SK-N-SH (cell line): ENCODE measurements at regions not wholly inside any gene's neighbourhood (a gene's known extent, or its start where the extent isn't known, plus 50 kb on each side); places are given as distances from the start of the nearest gene placed in this dataset.

Experiments
- CTCF ChIA-PET: fragments of 300-600, 350-600 bp; formaldehyde crosslinking; extraction: SDS; loops from one replicate; lab custom pipeline; 2021; lab: Yijun Ruan, JAX
- POLR2A ChIA-PET: fragments of 350-600 bp; sonication (Branson Sonifier 250); formaldehyde crosslinking; extraction: SDS; loops from one replicate; lab custom pipeline; 2020; ENCODE audit warnings: antibody characterized with exemption, inconsistent platforms; lab: Yijun Ruan, JAX
- DNase-seq: peaks from one replicate; pipeline ENCODE4 v3.0.0; 2012
- H2AFZ ChIP-seq: fragments of 200-600 bp; sonication (generic); 2 replicates; pipeline ENCODE4 v1.8.1; 2016; ENCODE audit warnings: antibody characterized with exemption, mild to moderate bottlenecking, low read depth
- H3F3A ChIP-seq: fragments of 200-600 bp; sonication (generic); replicated peaks from 2 replicates; pipeline ENCODE3; 2016; ENCODE audit warnings: antibody characterized with exemption, mild to moderate bottlenecking; ENCODE audit not compliant: insufficient read depth
- H3K27ac ChIP-seq, 2 experiments: fragments of 200-500 bp in 1 of 2; fragments of 200-600 bp in 1 of 2; sonication (Bioruptor generic) in 1 of 2; sonication (generic), shearing (Covaris generic) in 1 of 2; 2 replicates each; pipeline versions ENCODE4 v1.5.1 to v1.6.1; 2014 to 2016; ENCODE audit warnings: low read depth in 2 of 2, inconsistent platforms in 1 of 2, low read length in 1 of 2, mild to moderate bottlenecking in 1 of 2, mixed read lengths in 1 of 2
- H3K27me3 ChIP-seq: fragments of 200-600 bp; sonication (generic), shearing (Covaris generic); 2 replicates; pipeline ENCODE4 v1.6.1; 2016; ENCODE audit warnings: mixed run types; ENCODE audit not compliant: insufficient read depth
- H3K36me3 ChIP-seq, 2 experiments: fragments of 200-500 bp in 1 of 2; fragments of 200-600 bp in 1 of 2; sonication (Bioruptor generic) in 1 of 2; sonication (generic) in 1 of 2; replicated peaks in 1 of 2; 2 replicates each; pipeline versions ENCODE3 to v1.5.1; 2014 to 2016; ENCODE audit warnings: low read length in 1 of 2, mild to moderate bottlenecking in 1 of 2; ENCODE audit not compliant: insufficient read depth in 2 of 2, control insufficient read depth in 1 of 2
- H3K4me1 ChIP-seq, 2 experiments: fragments of 200-500 bp in 1 of 2; fragments of 200-600 bp in 1 of 2; sonication (Bioruptor generic) in 1 of 2; sonication (generic), shearing (Covaris generic) in 1 of 2; 2 replicates each; pipeline versions ENCODE4 v1.5.1 to v1.6.1; 2014 to 2016; ENCODE audit warnings: low read depth in 1 of 2, low read length in 1 of 2, mixed run types in 1 of 2; ENCODE audit not compliant: insufficient read depth in 2 of 2, control insufficient read depth in 1 of 2
- H3K4me2 ChIP-seq: fragments of 200-600 bp; sonication (generic), shearing (Covaris generic); 2 replicates; pipeline ENCODE4 v1.6.1; 2017; ENCODE audit warnings: mixed run types
- H3K4me3 ChIP-seq, 2 experiments: fragments of 200-500 bp in 1 of 2; fragments of 200-600 bp in 1 of 2; sonication (Bioruptor generic) in 1 of 2; sonication (generic), shearing (Covaris generic) in 1 of 2; 2 replicates each; pipeline versions ENCODE4 v1.5.1 to v1.8.1; 2014 to 2016; ENCODE audit warnings: low read depth in 2 of 2, inconsistent platforms in 1 of 2, low read length in 1 of 2, mild to moderate bottlenecking in 1 of 2, mixed read lengths in 1 of 2, moderate library complexity in 1 of 2
- H3K79me2 ChIP-seq: fragments of 200-600 bp; sonication (generic); 2 replicates; pipeline ENCODE4 v1.8.1; 2017; ENCODE audit warnings: mild to moderate bottlenecking; ENCODE audit not compliant: insufficient read depth
- H3K9ac ChIP-seq: fragments of 200-600 bp; sonication (generic); 2 replicates; pipeline ENCODE4 v1.6.1; 2017; ENCODE audit warnings: mixed run types
- H3K9me2 ChIP-seq: fragments of 200-600 bp; sonication (generic); 2 replicates; pipeline ENCODE4 v1.6.1; 2017; ENCODE audit warnings: mixed run types
- H3K9me3 ChIP-seq: fragments of 200-600 bp; sonication (generic); 2 replicates; pipeline ENCODE4 v1.6.1; 2017; ENCODE audit warnings: mixed run types, mild to moderate bottlenecking, moderate library complexity
- H4K20me1 ChIP-seq: fragments of 200-600 bp; sonication (generic); 2 replicates; pipeline ENCODE4 v1.6.1; 2017; ENCODE audit warnings: mild to moderate bottlenecking, mixed run types; ENCODE audit not compliant: insufficient read depth
- CHD2 ChIP-seq: fragments of 150-350 bp; IDR thresholded peaks from 2 replicates; pipeline ENCODE4 v1.6.1; 2018; ENCODE audit warnings: low read length; ENCODE audit not compliant: partially characterized antibody
- ELF1 ChIP-seq: IDR thresholded peaks from 2 replicates; pipeline ENCODE4 v1.4.0; 2012
- FOSL2 ChIP-seq: IDR thresholded peaks from 2 replicates; pipeline ENCODE4 v1.4.0; 2012; ENCODE audit warnings: low read depth, mild to moderate bottlenecking, moderate library complexity, borderline replicate concordance
- FOXJ3 ChIP-seq: sonication (generic); formaldehyde crosslinking; IDR thresholded peaks from 2 replicates; pipeline ENCODE4 v1.5.1; 2020; ENCODE audit warnings: mild to moderate bottlenecking, missing genetic modification reagents
- FOXM1 ChIP-seq: IDR thresholded peaks from 2 replicates; pipeline ENCODE4 v1.4.0; 2012; ENCODE audit warnings: low read depth, mild to moderate bottlenecking
- GABPA ChIP-seq: IDR thresholded peaks from 2 replicates; pipeline ENCODE4 v1.4.0; 2012; ENCODE audit warnings: low read depth, mild to moderate bottlenecking
- IRF3 ChIP-seq: fragments of 150-350 bp; IDR thresholded peaks from 2 replicates; pipeline ENCODE4 v1.6.1; 2016; ENCODE audit warnings: mild to moderate bottlenecking, low read depth, low read length
- JUND ChIP-seq: IDR thresholded peaks from 2 replicates; pipeline ENCODE4 v1.4.0; 2012
- MAX ChIP-seq: IDR thresholded peaks from 2 replicates; pipeline ENCODE4 v1.4.0; 2012; ENCODE audit warnings: low read depth
- NFIC ChIP-seq: IDR thresholded peaks from 2 replicates; pipeline ENCODE4 v1.4.0; 2012; ENCODE audit warnings: borderline replicate concordance
- PBX3 ChIP-seq: IDR thresholded peaks from 2 replicates; pipeline ENCODE4; 2012
- POLR2AphosphoS5 ChIP-seq: IDR thresholded peaks from 2 replicates; pipeline ENCODE4 v1.6.1; 2012; ENCODE audit warnings: low read depth, low read length
- TEAD4 ChIP-seq: IDR thresholded peaks from 2 replicates; pipeline ENCODE4 v1.4.0; 2012; ENCODE audit warnings: mild to moderate bottlenecking, borderline replicate concordance; ENCODE audit not compliant: insufficient read depth
- ZBTB33 ChIP-seq: IDR thresholded peaks from 2 replicates; pipeline ENCODE4 v1.4.0; 2012; ENCODE audit warnings: low read depth, borderline replicate concordance
- WGBS: methylation state at CpG from one replicate; pipeline ENCODE4 v1.1.6; 2017; ENCODE audit warnings: low lambda C conversion rate; 5-methylcytosine and 5-hydroxymethylcytosine counted together

- POLR2A ChIA-PET, result no interaction called here
Observed at GRCh38 chr5:39757131-39757530, 332.4 kb upstream of the DAB2 start.

More at GRCh38 chr5:39757131-39757530, 332.4 kb upstream of the DAB2 start:
- H3K27me3 ChIP-seq, result no peaks in the 10 kb centered on the region
- no peak overlapping the region for H3K4me3 ChIP-seq
- H2AFZ ChIP-seq, result no peak overlapping the region
- DNase-seq, result no peak
- peaks cover 0 to 6% of the 10 kb centered on the region in 2 experiments; a peak in 1 of 4 replicates for H3K4me1 ChIP-seq
- no peaks in the 10 kb centered on the region for H3K36me3 ChIP-seq
- H3K27ac ChIP-seq, result no peak overlapping the region
- peaks cover 9% of the 10 kb centered on the region for H3F3A ChIP-seq
- no peak overlapping the region for H3K4me2 ChIP-seq
- H3K79me2 ChIP-seq, result no peaks in the 10 kb centered on the region
- H4K20me1 ChIP-seq, result no peaks in the 10 kb centered on the region
- H3K9me3 ChIP-seq, result no peaks in the 10 kb centered on the region
- no peak overlapping the region for H3K9ac ChIP-seq
- no peaks in the 10 kb centered on the region for H3K9me2 ChIP-seq
- TF ChIP-seq FOXJ3 (CRISPR knock-in tag), result no peak
- no peak for TF ChIP-seq MAX
- no peak for TF ChIP-seq ELF1
- no peak for TF ChIP-seq ZBTB33
- TF ChIP-seq FOXM1, result no peak
- no peak for TF ChIP-seq CHD2
- TF ChIP-seq TEAD4, result no peak
- no peak for TF ChIP-seq PBX3
- no peak for TF ChIP-seq POLR2AphosphoS5
- no peak for TF ChIP-seq IRF3
- no peak for TF ChIP-seq NFIC
- TF ChIP-seq FOSL2, result no peak
- no peak for TF ChIP-seq JUND
- TF ChIP-seq GABPA, result no peak
- TF ChIP-seq, all 33 proteins: peak for 0
- CTCF ChIA-PET, result no interaction called here
- 20% methylated on average over 1 of the region's 1 CpG for WGBS
